ENCODE measurements at regions not wholly inside any gene's neighbourhood (a gene's known extent, or its start where the extent isn't known, plus 50 kb on each side); places are given as distances from the start of the nearest gene placed in this dataset.

DNA sequence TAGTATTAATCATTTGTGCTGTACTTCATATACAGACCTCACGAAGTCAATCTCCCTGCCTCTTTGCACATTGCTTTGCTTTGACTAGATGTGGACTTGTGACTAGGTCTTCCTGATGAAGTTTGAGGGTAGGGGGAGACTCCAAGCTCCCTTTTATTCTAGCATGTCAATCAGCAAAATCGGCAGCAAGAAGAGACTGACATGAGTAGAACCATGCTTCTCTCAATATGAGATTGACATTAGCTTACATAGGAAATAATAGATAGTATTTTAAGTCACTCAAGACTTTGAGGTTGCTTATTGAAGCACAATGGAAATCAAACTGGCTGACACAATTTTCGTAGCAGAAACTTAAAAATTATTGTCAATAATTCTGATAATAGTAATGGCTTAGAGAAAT, 866.4 kb upstream of the ADAMTS5 start:
- Histone ChIP-seq H3K4me2 (ENCODE audit: low read depth, low read length, poor library complexity, severe bottlenecking) (no peak overlapping the region), H3K27me3 (ENCODE audit: insufficient read depth, low read length, poor library complexity, severe bottlenecking) (no peaks in the 10 kb centered on the region), H3K9me3 (ENCODE audit: insufficient read depth, low read depth, low read length) (no peaks in the 10 kb centered on the region), H3K9ac (ENCODE audit: low read depth, low read length, poor library complexity, severe bottlenecking) (no peak overlapping the region), H3K4me1 (ENCODE audit: insufficient read depth, low read length, poor library complexity, severe bottlenecking) (no peaks in the 10 kb centered on the region), H3K79me2 (ENCODE audit: insufficient read depth, low read length) (no peaks in the 10 kb centered on the region), H3K9me2 (replicated peaks; ENCODE audit: low read depth, low read length) (no peaks in the 10 kb centered on the region), H3F3A (ENCODE audit: low read depth) (no peaks in the 10 kb centered on the region), H4K20me1 (ENCODE audit: insufficient read depth, low read length, poor library complexity, severe bottlenecking) (no peaks in the 10 kb centered on the region), H3K4me3 (ENCODE audit: low read length, poor library complexity, severe bottlenecking) (no peak overlapping the region), H2AFZ (ENCODE audit: low read length) (no peak overlapping the region), H3K36me3 (ENCODE audit: insufficient read depth, low read length) (no peaks in the 10 kb centered on the region)
- no peak for TF ChIP-seq EZH2phosphoT487 (IDR thresholded peaks at IDR 0.05; ENCODE audit: borderline replicate concordance)
- TF ChIP-seq, protein P1, sequence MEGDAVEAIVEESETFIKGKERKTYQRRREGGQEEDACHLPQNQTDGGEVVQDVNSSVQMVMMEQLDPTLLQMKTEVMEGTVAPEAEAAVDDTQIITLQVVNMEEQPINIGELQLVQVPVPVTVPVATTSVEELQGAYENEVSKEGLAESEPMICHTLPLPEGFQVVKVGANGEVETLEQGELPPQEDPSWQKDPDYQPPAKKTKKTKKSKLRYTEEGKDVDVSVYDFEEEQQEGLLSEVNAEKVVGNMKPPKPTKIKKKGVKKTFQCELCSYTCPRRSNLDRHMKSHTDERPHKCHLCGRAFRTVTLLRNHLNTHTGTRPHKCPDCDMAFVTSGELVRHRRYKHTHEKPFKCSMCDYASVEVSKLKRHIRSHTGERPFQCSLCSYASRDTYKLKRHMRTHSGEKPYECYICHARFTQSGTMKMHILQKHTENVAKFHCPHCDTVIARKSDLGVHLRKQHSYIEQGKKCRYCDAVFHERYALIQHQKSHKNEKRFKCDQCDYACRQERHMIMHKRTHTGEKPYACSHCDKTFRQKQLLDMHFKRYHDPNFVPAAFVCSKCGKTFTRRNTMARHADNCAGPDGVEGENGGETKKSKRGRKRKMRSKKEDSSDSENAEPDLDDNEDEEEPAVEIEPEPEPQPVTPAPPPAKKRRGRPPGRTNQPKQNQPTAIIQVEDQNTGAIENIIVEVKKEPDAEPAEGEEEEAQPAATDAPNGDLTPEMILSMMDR (conservative IDR thresholded peaks at IDR 0.05; ENCODE audit: low read length), result no peak

DNA sequence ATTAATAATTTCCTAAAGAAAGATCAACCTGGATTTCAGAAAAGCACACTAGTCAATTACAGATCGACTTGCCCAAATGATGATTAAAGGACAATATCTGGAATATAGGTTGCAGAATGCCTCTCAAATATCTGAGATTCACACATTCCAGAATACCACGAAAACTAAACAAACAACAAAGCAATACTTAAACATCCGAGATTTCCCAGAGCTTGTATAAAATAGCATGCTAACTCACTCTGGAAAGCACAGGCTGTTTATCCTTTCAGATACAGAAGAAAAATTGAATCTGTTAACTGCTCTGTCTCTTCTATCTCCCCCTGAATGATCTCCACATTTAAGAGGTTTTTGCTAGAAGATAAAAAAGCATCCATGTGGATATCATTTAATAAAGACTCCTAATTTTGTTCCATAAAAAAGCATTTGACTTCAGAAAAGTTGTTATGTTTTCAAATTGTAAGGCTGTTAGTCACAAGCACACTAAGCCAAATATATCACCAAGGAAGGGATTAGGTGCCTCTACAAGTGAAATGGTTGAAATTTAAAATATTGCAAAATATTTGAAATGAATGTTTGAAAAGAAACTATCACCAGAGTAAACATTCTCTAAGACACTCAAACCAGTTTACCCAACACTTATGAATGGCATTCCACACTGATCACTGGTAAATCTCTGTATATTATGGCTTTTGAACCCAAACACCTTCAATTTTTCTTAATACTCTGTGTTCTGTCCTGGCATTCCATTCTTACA, 865.1 kb upstream of the ADAMTS5 start:
- no peaks in the 10 kb centered on the region for H3K36me3 ChIP-seq (ENCODE audit: insufficient read depth, low read length)
- no peak overlapping the region for H3K4me3 ChIP-seq (ENCODE audit: low read length, poor library complexity, severe bottlenecking)
- no peaks in the 10 kb centered on the region for H3K9me3 ChIP-seq (ENCODE audit: insufficient read depth, low read depth, low read length)
- H3K9me2 ChIP-seq (replicated peaks; ENCODE audit: low read depth, low read length), result no peaks in the 10 kb centered on the region
- H3K79me2 ChIP-seq (ENCODE audit: insufficient read depth, low read length), result no peaks in the 10 kb centered on the region
- no peaks in the 10 kb centered on the region for H3F3A ChIP-seq (ENCODE audit: low read depth)
- H3K9ac ChIP-seq (ENCODE audit: low read depth, low read length, poor library complexity, severe bottlenecking), result no peak overlapping the region
- no peaks in the 10 kb centered on the region for H4K20me1 ChIP-seq (ENCODE audit: insufficient read depth, low read length, poor library complexity, severe bottlenecking)
- H3K4me1 ChIP-seq (ENCODE audit: insufficient read depth, low read length, poor library complexity, severe bottlenecking), result no peaks in the 10 kb centered on the region
- H3K4me2 ChIP-seq (ENCODE audit: low read depth, low read length, poor library complexity, severe bottlenecking), result no peak overlapping the region
- TF ChIP-seq EZH2phosphoT487 (IDR thresholded peaks at IDR 0.05; ENCODE audit: borderline replicate concordance), result no peak
- TF ChIP-seq, protein P1 (conservative IDR thresholded peaks at IDR 0.05; ENCODE audit: low read length), result no peak
- H3K27me3 ChIP-seq (ENCODE audit: insufficient read depth, low read length, poor library complexity, severe bottlenecking), result no peaks in the 10 kb centered on the region
- H2AFZ ChIP-seq (ENCODE audit: low read length), result no peak overlapping the region

DNA sequence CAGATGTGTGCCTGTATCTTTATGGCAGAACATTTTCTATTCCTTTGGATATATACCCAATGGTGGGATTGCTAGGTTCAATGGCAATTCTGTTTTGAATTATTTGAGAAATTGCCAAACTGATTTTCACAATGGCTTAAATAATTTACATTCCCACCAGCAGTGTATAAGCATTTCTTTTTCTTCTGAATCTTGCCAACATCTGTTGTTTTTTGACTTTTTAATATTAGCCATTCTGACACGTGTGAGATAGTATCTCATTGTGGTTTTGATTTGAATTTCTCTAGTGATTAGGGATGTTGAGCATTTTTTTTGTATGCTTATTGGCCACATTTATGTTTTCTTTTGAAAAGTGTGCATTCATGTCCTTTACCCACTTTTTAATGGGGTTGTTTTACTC, 864.3 kb upstream of the ADAMTS5 start:
- Histone ChIP-seq H3K9me2 (replicated peaks; ENCODE audit: low read depth, low read length) (no peaks in the 10 kb centered on the region), H3F3A (ENCODE audit: low read depth) (no peaks in the 10 kb centered on the region), H3K4me3 (ENCODE audit: low read length, poor library complexity, severe bottlenecking) (no peak overlapping the region), H3K9ac (ENCODE audit: low read depth, low read length, poor library complexity, severe bottlenecking) (no peak overlapping the region), H3K4me1 (ENCODE audit: insufficient read depth, low read length, poor library complexity, severe bottlenecking) (no peaks in the 10 kb centered on the region), H3K9me3 (ENCODE audit: insufficient read depth, low read depth, low read length) (no peaks in the 10 kb centered on the region), H3K27me3 (ENCODE audit: insufficient read depth, low read length, poor library complexity, severe bottlenecking) (no peaks in the 10 kb centered on the region), H2AFZ (ENCODE audit: low read length) (no peak overlapping the region), H3K79me2 (ENCODE audit: insufficient read depth, low read length) (no peaks in the 10 kb centered on the region), H3K36me3 (ENCODE audit: insufficient read depth, low read length) (no peaks in the 10 kb centered on the region), H3K4me2 (ENCODE audit: low read depth, low read length, poor library complexity, severe bottlenecking) (no peak overlapping the region), H4K20me1 (ENCODE audit: insufficient read depth, low read length, poor library complexity, severe bottlenecking) (no peaks in the 10 kb centered on the region)
- no peak for TF ChIP-seq EZH2phosphoT487 (IDR thresholded peaks at IDR 0.05; ENCODE audit: borderline replicate concordance)
- TF ChIP-seq, protein P1 (conservative IDR thresholded peaks at IDR 0.05; ENCODE audit: low read length), result no peak

All from Loucy (cell line).